ENCODE measurements at regions not wholly inside any gene's neighbourhood (a gene's known extent, or its start where the extent isn't known, plus 50 kb on each side); places are given as distances from the start of the nearest gene placed in this dataset.

DNA sequence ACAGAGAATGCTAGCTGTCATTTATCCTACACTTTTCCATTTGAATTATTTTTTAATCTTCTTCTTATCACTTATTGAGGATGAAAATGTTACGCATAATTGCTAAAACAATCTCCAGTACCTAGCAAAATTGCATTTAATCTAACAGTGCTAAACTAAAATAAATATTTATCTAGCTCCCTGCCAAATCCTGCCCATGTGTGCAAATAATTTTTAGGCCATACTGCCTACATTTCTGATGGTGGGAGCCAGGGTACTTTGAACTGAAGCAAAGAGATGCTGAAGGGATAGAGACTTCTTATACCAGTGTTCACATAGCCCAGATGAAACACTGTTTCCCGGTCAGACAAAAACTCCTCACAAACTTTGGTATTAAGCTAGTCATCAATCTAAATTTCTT lies 1268.7 kb upstream of the PCDH20 start:
- WGBS (ENCODE audit: low lambda C conversion rate), result 20% methylated on average over 2 of the region's 2 CpGs
- DNase-seq (ENCODE audit: low spot score), result no peak
- in situ Hi-C loops (cut with HindIII; ENCODE audit: extremely low pct_ligation_motif_present, low pct_unique_long_range_greater_than_20kb) (no loop called here), intact Hi-C loops (cut with micrococcal nuclease; ENCODE audit: unreplicated experiment) (no loop called here)
- no peak for TF ChIP-seq GPBP1L1 (CRISPR knock-in tag; IDR thresholded peaks at IDR 0.05)
- no peak overlapping the region for H2AFZ ChIP-seq (ENCODE audit: low read length)
- no peak overlapping the region for H3K4me3 ChIP-seq (replicated peaks in 1 of 3; ENCODE audit: insufficient read depth in 1 of 3, low read depth in 2 of 3, low read length in 3 of 3)
- H3K27ac ChIP-seq (ENCODE audit: extremely low read length, insufficient read depth, low read length), result no peak overlapping the region
- ChIA-PET POLR2A (no interaction called here), CTCF (ENCODE audit: low intra/inter-chr PET ratio, low total read pairs) (no interaction called here)
- H3K9ac ChIP-seq (ENCODE audit: insufficient read depth, low read depth, low read length), result no peak overlapping the region
- no TSS peak for BruUV-seq (replicated peaks)
- H3K4me2 ChIP-seq (ENCODE audit: low read depth, low read length), result no peak overlapping the region
- H4K20me1 ChIP-seq (ENCODE audit: insufficient read depth, low read length), result no peaks in the 10 kb centered on the region
- no peaks in the 10 kb centered on the region for H3K79me2 ChIP-seq (ENCODE audit: insufficient read depth, low read length)
- H3K27me3 ChIP-seq (ENCODE audit: control insufficient read depth in 1 of 2, insufficient read depth in 2 of 2, low read length in 2 of 2), result no peaks in the 10 kb centered on the region; a peak in 1 of 5 replicates
- no peaks in the 10 kb centered on the region for H3K36me3 ChIP-seq (replicated peaks in 1 of 2; ENCODE audit: control insufficient read depth in 1 of 2, insufficient read depth in 2 of 2, low read length in 2 of 2)
- H3K9me3 ChIP-seq (ENCODE audit: low read length), result no peaks in the 10 kb centered on the region
- no peaks in the 10 kb centered on the region for H3K4me1 ChIP-seq (ENCODE audit: insufficient read depth, low read length)
- no peak for FAIRE-seq
- no peak for ATAC-seq

GRCh38 chr13:62682788-62683187 lies 1267.1 kb upstream of the PCDH20 start:
- Histone ChIP-seq H3K27me3 (ENCODE audit: control insufficient read depth in 1 of 2, insufficient read depth in 2 of 2, low read length in 2 of 2) (no peaks in the 10 kb centered on the region; a peak in 1 of 5 replicates), H3K4me2 (ENCODE audit: low read depth, low read length) (no peak overlapping the region), H3K27ac (ENCODE audit: extremely low read length, insufficient read depth, low read length) (no peak overlapping the region), H2AFZ (ENCODE audit: low read length) (no peak overlapping the region), H3K36me3 (replicated peaks in 1 of 2; ENCODE audit: control insufficient read depth in 1 of 2, insufficient read depth in 2 of 2, low read length in 2 of 2) (no peaks in the 10 kb centered on the region), H3K9me3 (ENCODE audit: low read length) (no peaks in the 10 kb centered on the region), H3K79me2 (ENCODE audit: insufficient read depth, low read length) (no peaks in the 10 kb centered on the region), H3K9ac (ENCODE audit: insufficient read depth, low read depth, low read length) (no peak overlapping the region), H4K20me1 (ENCODE audit: insufficient read depth, low read length) (no peaks in the 10 kb centered on the region), H3K4me3 (replicated peaks in 1 of 3; ENCODE audit: insufficient read depth in 1 of 3, low read depth in 2 of 3, low read length in 3 of 3) (no peak overlapping the region), H3K4me1 (ENCODE audit: insufficient read depth, low read length) (no peaks in the 10 kb centered on the region)
- ATAC-seq (no peak), DNase-seq (ENCODE audit: low spot score) (no peak), FAIRE-seq (no peak)
- ChIA-PET CTCF (ENCODE audit: low intra/inter-chr PET ratio, low total read pairs) (no interaction called here), POLR2A (no interaction called here)
- 10% methylated on average over 4 of the region's 4 CpGs for WGBS (ENCODE audit: low lambda C conversion rate)
- in situ Hi-C loops (cut with HindIII; ENCODE audit: extremely low pct_ligation_motif_present, low pct_unique_long_range_greater_than_20kb) (no loop called here), intact Hi-C loops (cut with micrococcal nuclease; ENCODE audit: unreplicated experiment) (no loop called here)
- no TSS peak for BruUV-seq (replicated peaks)
- TF ChIP-seq MAFK (conservative IDR thresholded peaks at IDR 0.05 in 1 of 2, IDR thresholded peaks at IDR 0.05 in 1 of 2; ENCODE audit: low read length in 2 of 2) (no peak), ZNF34 (CRISPR knock-in tag; IDR thresholded peaks at IDR 0.05; ENCODE audit: borderline replicate concordance) (no peak), SRF (IDR thresholded peaks at IDR 0.05; ENCODE audit: low read depth, low read length) (no peak), BRCA1 (CRISPR knock-in tag; IDR thresholded peaks at IDR 0.05) (no peak), ZNF761 (CRISPR knock-in tag; conservative IDR thresholded peaks at IDR 0.05) (no peak), CERS6 (CRISPR knock-in tag; IDR thresholded peaks at IDR 0.05) (no peak), ZNF260 (CRISPR knock-in tag; IDR thresholded peaks at IDR 0.05; ENCODE audit: borderline replicate concordance, low read depth) (no peak), ZFYVE20 (CRISPR knock-in tag; IDR thresholded peaks at IDR 0.05; ENCODE audit: borderline replicate concordance, low read depth) (no peak), MXD3 (CRISPR knock-in tag; IDR thresholded peaks at IDR 0.05) (no peak), RXRA (CRISPR knock-in tag; IDR thresholded peaks at IDR 0.05) (no peak), ZNF672 (CRISPR knock-in tag; IDR thresholded peaks at IDR 0.05) (no peak), ZNF547 (CRISPR knock-in tag; IDR thresholded peaks at IDR 0.05) (no peak), RFX3 (CRISPR knock-in tag; IDR thresholded peaks at IDR 0.05) (no peak), ZFP90 (CRISPR knock-in tag; IDR thresholded peaks at IDR 0.05; ENCODE audit: borderline replicate concordance) (no peak)
- TF ChIP-seq, protein P1, sequence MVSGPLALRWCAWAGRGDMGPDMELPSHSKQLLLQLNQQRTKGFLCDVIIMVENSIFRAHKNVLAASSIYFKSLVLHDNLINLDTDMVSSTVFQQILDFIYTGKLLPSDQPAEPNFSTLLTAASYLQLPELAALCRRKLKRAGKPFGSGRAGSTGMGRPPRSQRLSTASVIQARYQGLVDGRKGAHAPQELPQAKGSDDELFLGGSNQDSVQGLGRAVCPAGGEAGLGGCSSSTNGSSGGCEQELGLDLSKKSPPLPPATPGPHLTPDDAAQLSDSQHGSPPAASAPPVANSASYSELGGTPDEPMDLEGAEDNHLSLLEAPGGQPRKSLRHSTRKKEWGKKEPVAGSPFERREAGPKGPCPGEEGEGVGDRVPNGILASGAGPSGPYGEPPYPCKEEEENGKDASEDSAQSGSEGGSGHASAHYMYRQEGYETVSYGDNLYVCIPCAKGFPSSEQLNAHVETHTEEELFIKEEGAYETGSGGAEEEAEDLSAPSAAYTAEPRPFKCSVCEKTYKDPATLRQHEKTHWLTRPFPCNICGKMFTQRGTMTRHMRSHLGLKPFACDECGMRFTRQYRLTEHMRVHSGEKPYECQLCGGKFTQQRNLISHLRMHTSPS (CRISPR knock-in tag; IDR thresholded peaks at IDR 0.05; ENCODE audit: low read depth), result no peak
